8988T (cell line): ENCODE measurements at regions not wholly inside any gene's neighbourhood (a gene's known extent, or its start where the extent isn't known, plus 50 kb on each side); places are given as distances from the start of the nearest gene placed in this dataset.

ENCODE experiments used
- DNase-seq: peaks from one replicate; pipeline ENCODE4 v3.0.0; 2011

GRCh38 chr2:106631281-106631680 is 144.1 kb downstream of the CD8B2 start:
- no peak for DNase-seq

- no peak for DNase-seq
These were observed 150.9 kb downstream of the CD8B2 start for GRCh38 chr2:106638043-106638442.

DNA sequence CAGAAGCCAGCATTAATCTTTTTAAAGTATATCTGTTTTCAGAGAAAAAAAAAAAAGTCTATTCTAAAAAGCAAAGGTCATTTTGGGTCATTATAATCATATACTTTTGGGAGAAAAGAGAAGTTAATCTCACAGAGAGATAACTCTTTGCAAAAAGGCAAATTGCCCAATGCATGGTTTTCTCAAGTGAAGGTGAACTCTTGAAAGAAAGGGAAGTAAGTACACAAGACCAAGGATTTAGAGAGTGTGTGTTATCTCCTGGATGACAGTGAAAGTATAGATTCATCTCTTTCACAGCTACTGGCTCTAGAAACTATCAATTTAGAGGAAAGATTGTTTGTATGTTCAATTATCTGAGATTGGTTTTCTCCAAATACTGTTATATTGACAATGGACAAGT is 151.4 kb downstream of the CD8B2 start:
- DNase-seq, result no peak

- no peak for DNase-seq
These were observed 155.5 kb downstream of the CD8B2 start for GRCh38 chr2:106642679-106643078.

- DNase-seq, result no peak
These were observed 157.5 kb downstream of the CD8B2 start for GRCh38 chr2:106644623-106645022.

DNA sequence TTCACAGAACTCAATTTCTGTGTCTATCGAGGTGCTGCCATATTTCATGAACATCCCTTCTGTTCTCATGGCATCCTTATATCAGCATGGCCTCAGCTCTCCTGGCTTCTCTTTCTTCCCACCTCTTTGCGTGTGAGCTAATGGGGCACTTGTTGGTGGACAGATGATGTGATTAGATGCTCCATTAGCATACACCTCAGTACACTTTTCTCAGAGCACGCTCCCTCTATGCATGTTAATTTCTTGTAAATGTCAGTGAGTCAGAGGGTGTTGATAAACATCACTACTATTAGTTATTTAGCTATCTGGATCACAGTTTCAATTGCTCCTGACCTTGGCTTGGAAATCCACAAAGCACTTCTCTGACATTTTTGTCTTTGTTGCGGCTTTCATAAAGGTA is 159.4 kb downstream of the CD8B2 start:
- DNase-seq, result no peak

- DNase-seq, result no peak
These were observed 162.1 kb downstream of the CD8B2 start for GRCh38 chr2:106649306-106649705.

DNA sequence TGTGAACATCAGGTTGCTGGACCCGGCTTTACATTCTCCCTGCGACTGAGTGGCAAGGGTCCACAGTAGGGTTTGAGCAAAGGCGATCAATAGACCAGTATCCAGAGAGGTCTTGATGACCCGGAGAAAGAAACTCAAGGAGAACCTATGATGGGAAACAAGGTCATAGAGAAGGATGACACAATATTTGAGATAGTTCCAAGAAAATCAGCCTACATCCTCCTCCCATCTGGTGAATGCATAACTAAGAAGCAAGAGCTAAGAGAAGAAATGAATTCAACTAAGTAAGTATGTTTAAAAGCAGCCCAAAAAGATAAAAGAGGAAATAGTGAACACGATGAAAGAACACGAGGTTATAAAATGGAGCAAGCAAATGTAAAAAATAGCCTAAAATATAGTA is 166.3 kb downstream of the CD8B2 start:
- DNase-seq, result no peak

GRCh38 chr2:106658616-106659015 is 171.5 kb downstream of the CD8B2 start:
- DNase-seq, result no peak

DNA sequence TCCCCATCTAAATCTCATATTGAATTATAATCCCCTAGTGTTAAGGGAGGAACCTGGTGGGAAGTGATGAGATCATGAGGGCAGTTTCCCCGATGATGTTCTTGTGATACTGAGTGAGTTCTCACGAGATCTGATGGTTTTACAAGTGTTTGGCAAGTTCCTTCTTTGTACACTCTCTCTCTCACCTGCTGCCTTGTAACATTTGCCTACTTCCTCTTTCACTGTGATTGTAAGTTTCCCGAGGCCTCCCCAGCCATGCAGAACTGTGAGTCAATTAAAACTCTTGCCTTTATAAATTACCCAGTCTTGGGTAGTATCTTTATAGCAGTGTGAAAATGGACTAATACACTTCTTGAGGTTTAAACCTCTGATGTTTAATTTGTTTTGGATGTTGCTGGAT is 177.5 kb downstream of the CD8B2 start:
- DNase-seq, result no peak

GRCh38 chr2:106667478-106668070 is 180.4 kb downstream of the CD8B2 start:
- no peak for DNase-seq

GRCh38 chr2:106685180-106685897 is 198.2 kb downstream of the CD8B2 start:
- DNase-seq, result no peak

- no peak for DNase-seq
These were observed 199.2 kb downstream of the ST6GAL2 start for GRCh38 chr2:106686814-106687213.

- no peak for DNase-seq
These were observed 190.9 kb downstream of the ST6GAL2 start for GRCh38 chr2:106694964-106695470.

DNA sequence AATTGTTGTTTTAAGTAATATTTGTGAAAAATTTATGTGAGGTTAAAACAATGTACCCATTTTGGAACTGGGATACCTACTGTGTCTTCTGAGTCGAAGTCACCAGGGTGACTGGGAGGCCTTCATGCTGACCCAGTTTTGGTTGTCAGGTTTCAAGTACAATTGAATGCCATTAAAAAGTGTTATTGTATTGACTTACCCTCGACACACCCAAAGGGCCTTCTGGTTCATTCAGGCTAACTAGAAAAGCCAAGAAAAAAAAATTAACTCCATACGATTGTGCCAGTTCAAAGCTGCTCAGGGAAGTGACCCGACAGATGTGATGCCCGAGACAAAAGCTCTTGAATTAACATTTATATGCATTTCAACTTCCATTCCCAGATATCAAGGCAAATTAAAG is 190.0 kb downstream of the ST6GAL2 start:
- DNase-seq, result no peak

DNA sequence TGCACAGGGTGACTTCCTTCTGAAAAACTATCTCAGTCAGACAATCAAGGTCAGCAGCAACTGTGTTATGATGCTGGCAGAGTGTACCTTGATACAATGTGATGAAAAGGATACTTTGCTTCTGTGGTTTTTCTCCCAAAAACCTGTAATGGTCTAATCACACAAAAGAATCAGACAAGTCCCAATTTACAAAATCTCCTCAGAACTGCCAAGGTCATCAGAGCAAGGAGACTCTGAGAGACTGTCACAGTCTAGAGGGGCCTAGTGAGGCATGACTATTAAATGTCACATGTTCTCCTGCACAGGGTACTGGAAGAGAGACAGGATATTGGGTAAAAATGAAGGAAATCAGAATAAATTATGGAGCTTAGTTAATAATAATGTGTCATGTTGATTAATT is 185.4 kb downstream of the ST6GAL2 start:
- no peak for DNase-seq

- no peak for DNase-seq
These were observed 184.6 kb downstream of the ST6GAL2 start for GRCh38 chr2:106701203-106702022.

- DNase-seq, result no peak
These were observed 182.8 kb downstream of the ST6GAL2 start for GRCh38 chr2:106703161-106703560.

GRCh38 chr2:106704798-106705197 is 181.2 kb downstream of the ST6GAL2 start:
- DNase-seq, result no peak

- no peak for DNase-seq
These were observed 180.1 kb downstream of the ST6GAL2 start for GRCh38 chr2:106705877-106706276.

DNA sequence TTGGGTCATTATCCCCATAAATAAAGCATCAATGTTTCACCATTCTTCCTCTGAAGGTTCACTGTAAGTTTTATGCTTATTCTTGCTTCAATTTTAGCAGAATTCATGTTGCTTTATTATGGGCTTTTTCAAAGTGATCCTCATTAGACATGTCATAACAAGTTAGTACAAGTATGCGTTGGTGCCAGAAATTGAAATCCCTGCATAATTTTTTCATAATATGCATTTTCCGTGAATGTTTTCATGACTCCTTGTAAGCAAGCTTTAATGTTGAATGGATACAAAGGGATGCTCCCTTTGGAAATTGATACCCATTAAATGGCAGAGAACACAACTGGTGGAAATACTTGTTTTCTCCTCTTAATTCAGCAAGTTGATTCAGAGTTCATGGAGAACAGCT is 179.7 kb downstream of the ST6GAL2 start:
- no peak for DNase-seq

- no peak for DNase-seq
These were observed 177.8 kb downstream of the ST6GAL2 start for GRCh38 chr2:106708209-106708608.

GRCh38 chr2:106709229-106709628 is 176.7 kb downstream of the ST6GAL2 start:
- DNase-seq, result no peak

- no peak for DNase-seq
These were observed 166.7 kb downstream of the ST6GAL2 start for GRCh38 chr2:106719222-106719621.
